ENCODE measurements at regions not wholly inside any gene's neighbourhood (a gene's known extent, or its start where the extent isn't known, plus 50 kb on each side); places are given as distances from the start of the nearest gene placed in this dataset.

GRCh38 chr7:27344471-27344870, 101.9 kb downstream of the EVX1 start:
- Histone ChIP-seq H3K27ac (ENCODE audit: low read depth, low read length, severe bottlenecking) (no peak overlapping the region), H3K9me3 (ENCODE audit: control insufficient read depth, low read length) (no peaks in the 10 kb centered on the region), H3K4me1 (ENCODE audit: control insufficient read depth, insufficient read depth, low read length, poor library complexity, severe bottlenecking) (no peaks in the 10 kb centered on the region), H3K4me3 (ENCODE audit: extremely low read depth, insufficient read depth, low read length, poor library complexity, severe bottlenecking) (no peak overlapping the region), H3K36me3 (ENCODE audit: control insufficient read depth, insufficient read depth, low read length) (no peaks in the 10 kb centered on the region)

- no CpG with 5 or more reads among the region's 3 CpGs for WGBS, 2 experiments (ENCODE audit: insufficient coverage in 2 of 2)
- Histone ChIP-seq H3K9me3 (ENCODE audit: control insufficient read depth, low read length) (no peaks in the 10 kb centered on the region), H3K4me1 (ENCODE audit: control insufficient read depth, insufficient read depth, low read length, poor library complexity, severe bottlenecking) (no peaks in the 10 kb centered on the region), H3K27ac (ENCODE audit: low read depth, low read length, severe bottlenecking) (no peak overlapping the region), H3K4me3 (ENCODE audit: extremely low read depth, insufficient read depth, low read length, poor library complexity, severe bottlenecking) (no peak overlapping the region), H3K36me3 (ENCODE audit: control insufficient read depth, insufficient read depth, low read length) (no peaks in the 10 kb centered on the region)
Measured at GRCh38 chr7:27345164-27345887, 102.7 kb downstream of the EVX1 start.

GRCh38 chr7:27345997-27346396, 103.4 kb downstream of the EVX1 start:
- no peak overlapping the region for H3K27ac ChIP-seq (ENCODE audit: low read depth, low read length, severe bottlenecking)
- no peaks in the 10 kb centered on the region for H3K4me1 ChIP-seq (ENCODE audit: control insufficient read depth, insufficient read depth, low read length, poor library complexity, severe bottlenecking)
- H3K9me3 ChIP-seq (ENCODE audit: control insufficient read depth, low read length), result no peaks in the 10 kb centered on the region
- 95 to 100% methylated on average over 5 to 6 of the region's 8 CpGs for WGBS, 2 experiments (ENCODE audit: insufficient coverage in 2 of 2)
- no peaks in the 10 kb centered on the region for H3K36me3 ChIP-seq (ENCODE audit: control insufficient read depth, insufficient read depth, low read length)
- no peak overlapping the region for H3K4me3 ChIP-seq (ENCODE audit: extremely low read depth, insufficient read depth, low read length, poor library complexity, severe bottlenecking)

- no peaks in the 10 kb centered on the region for H3K36me3 ChIP-seq (ENCODE audit: control insufficient read depth, insufficient read depth, low read length)
- H3K27ac ChIP-seq (ENCODE audit: low read depth, low read length, severe bottlenecking), result peak overlapping the region; percentile 76
- H3K4me1 ChIP-seq (ENCODE audit: control insufficient read depth, insufficient read depth, low read length, poor library complexity, severe bottlenecking), result no peaks in the 10 kb centered on the region
- no peaks in the 10 kb centered on the region for H3K9me3 ChIP-seq (ENCODE audit: control insufficient read depth, low read length)
- WGBS, 2 experiments (ENCODE audit: insufficient coverage in 2 of 2), result 54 to 60% methylated on average over 4 of the region's 10 CpGs
- H3K4me3 ChIP-seq (ENCODE audit: extremely low read depth, insufficient read depth, low read length, poor library complexity, severe bottlenecking), result no peak overlapping the region
Measured at GRCh38 chr7:27346531-27347275, 104.1 kb downstream of the EVX1 start.

- H3K36me3 ChIP-seq (ENCODE audit: control insufficient read depth, insufficient read depth, low read length), result no peaks in the 10 kb centered on the region
- H3K9me3 ChIP-seq (ENCODE audit: control insufficient read depth, low read length), result no peaks in the 10 kb centered on the region
- H3K4me3 ChIP-seq (ENCODE audit: extremely low read depth, insufficient read depth, low read length, poor library complexity, severe bottlenecking), result no peak overlapping the region
- H3K4me1 ChIP-seq (ENCODE audit: control insufficient read depth, insufficient read depth, low read length, poor library complexity, severe bottlenecking), result no peaks in the 10 kb centered on the region
- 94% methylated on average over 2 of the region's 4 CpGs for WGBS, 2 experiments (ENCODE audit: insufficient coverage in 2 of 2)
- H3K27ac ChIP-seq (ENCODE audit: low read depth, low read length, severe bottlenecking), result peak overlapping the region; percentile 76
Measured at GRCh38 chr7:27347276-27347640, 104.7 kb downstream of the EVX1 start.

- no peaks in the 10 kb centered on the region for H3K36me3 ChIP-seq (ENCODE audit: control insufficient read depth, insufficient read depth, low read length)
Measured at GRCh38 chr7:27349621-27350020, 107.0 kb downstream of the EVX1 start.

GRCh38 chr7:27351137-27351536, 108.5 kb downstream of the EVX1 start:
- Histone ChIP-seq H3K36me3 (ENCODE audit: control insufficient read depth, insufficient read depth, low read length) (no peaks in the 10 kb centered on the region), H3K9me3 (ENCODE audit: control insufficient read depth, low read length) (no peaks in the 10 kb centered on the region), H3K27ac (ENCODE audit: low read depth, low read length, severe bottlenecking) (no peak overlapping the region), H3K4me3 (ENCODE audit: extremely low read depth, insufficient read depth, low read length, poor library complexity, severe bottlenecking) (no peak overlapping the region), H3K4me1 (ENCODE audit: control insufficient read depth, insufficient read depth, low read length, poor library complexity, severe bottlenecking) (no peaks in the 10 kb centered on the region)
- 91 to 92% methylated on average over 4 to 5 of the region's 5 CpGs for WGBS, 2 experiments (ENCODE audit: insufficient coverage in 2 of 2)

More at GRCh38 chr7:27349621-27350020, 107.0 kb downstream of the EVX1 start:
- 100% methylated on average over 2 of the region's 2 CpGs; no CpG with 5 or more reads in 1 of the 2 experiments for WGBS, 2 experiments (ENCODE audit: insufficient coverage in 2 of 2)
- no peaks in the 10 kb centered on the region for H3K4me1 ChIP-seq (ENCODE audit: control insufficient read depth, insufficient read depth, low read length, poor library complexity, severe bottlenecking)
- H3K4me3 ChIP-seq (ENCODE audit: extremely low read depth, insufficient read depth, low read length, poor library complexity, severe bottlenecking), result no peak overlapping the region
- no peak overlapping the region for H3K27ac ChIP-seq (ENCODE audit: low read depth, low read length, severe bottlenecking)
- H3K9me3 ChIP-seq (ENCODE audit: control insufficient read depth, low read length), result no peaks in the 10 kb centered on the region

- Histone ChIP-seq H3K27ac (ENCODE audit: low read depth, low read length, severe bottlenecking) (no peak overlapping the region), H3K36me3 (ENCODE audit: control insufficient read depth, insufficient read depth, low read length) (no peaks in the 10 kb centered on the region), H3K4me3 (ENCODE audit: extremely low read depth, insufficient read depth, low read length, poor library complexity, severe bottlenecking) (no peak overlapping the region), H3K4me1 (ENCODE audit: control insufficient read depth, insufficient read depth, low read length, poor library complexity, severe bottlenecking) (no peaks in the 10 kb centered on the region), H3K9me3 (ENCODE audit: control insufficient read depth, low read length) (no peaks in the 10 kb centered on the region)
- 92 to 93% methylated on average over 2 to 3 of the region's 5 CpGs for WGBS, 2 experiments (ENCODE audit: insufficient coverage in 2 of 2)
Measured at GRCh38 chr7:27351786-27352185, 109.2 kb downstream of the EVX1 start.

- Histone ChIP-seq H3K4me1 (ENCODE audit: control insufficient read depth, insufficient read depth, low read length, poor library complexity, severe bottlenecking) (no peaks in the 10 kb centered on the region), H3K36me3 (ENCODE audit: control insufficient read depth, insufficient read depth, low read length) (no peaks in the 10 kb centered on the region), H3K9me3 (ENCODE audit: control insufficient read depth, low read length) (no peaks in the 10 kb centered on the region), H3K4me3 (ENCODE audit: extremely low read depth, insufficient read depth, low read length, poor library complexity, severe bottlenecking) (no peak overlapping the region), H3K27ac (ENCODE audit: low read depth, low read length, severe bottlenecking) (no peak overlapping the region)
- 89 to 95% methylated on average over 3 to 7 of the region's 9 CpGs for WGBS, 2 experiments (ENCODE audit: insufficient coverage in 2 of 2)
Measured at GRCh38 chr7:27359181-27360125, 116.9 kb downstream of the EVX1 start.

GRCh38 chr7:27361522-27361921, 118.9 kb downstream of the EVX1 start:
- Histone ChIP-seq H3K4me1 (ENCODE audit: control insufficient read depth, insufficient read depth, low read length, poor library complexity, severe bottlenecking) (no peaks in the 10 kb centered on the region), H3K4me3 (ENCODE audit: extremely low read depth, insufficient read depth, low read length, poor library complexity, severe bottlenecking) (no peak overlapping the region), H3K36me3 (ENCODE audit: control insufficient read depth, insufficient read depth, low read length) (no peaks in the 10 kb centered on the region), H3K9me3 (ENCODE audit: control insufficient read depth, low read length) (no peaks in the 10 kb centered on the region), H3K27ac (ENCODE audit: low read depth, low read length, severe bottlenecking) (no peak overlapping the region)
- WGBS, 2 experiments (ENCODE audit: insufficient coverage in 2 of 2), result 85 to 90% methylated on average over 7 to 9 of the region's 10 CpGs
